ENCODE measurements at regions not wholly inside any gene's neighbourhood (a gene's known extent, or its start where the extent isn't known, plus 50 kb on each side); places are given as distances from the start of the nearest gene placed in this dataset.
A peak's percentile ranks its signal among the peaks of the same experiment; 100 is the strongest.
"Not testable (repeated sequence)": the region's sequence is repeated elsewhere in the genome, so short reads cannot be mapped to it uniquely, and the experiment has no call there.

- no peak for DNase-seq (ENCODE audit: low read depth)
Measured at GRCh38 chrX:41003506-41004270, 81.6 kb upstream of the USP9X start.

- no peak for DNase-seq (ENCODE audit: low read depth)
Measured at GRCh38 chrX:41005445-41005992, 79.7 kb upstream of the USP9X start.

GRCh38 chrX:41009850-41010846 lies 75.1 kb upstream of the USP9X start:
- DNase-seq (ENCODE audit: low read depth) = peak; percentile 15

GRCh38 chrX:41014776-41015360 lies 70.4 kb upstream of the USP9X start:
- DNase-seq (ENCODE audit: low read depth) = no peak

GRCh38 chrX:41017785-41018184 lies 67.5 kb upstream of the USP9X start:
- DNase-seq (ENCODE audit: low read depth) = not testable (repeated sequence)

GRCh38 chrX:41018391-41019040 lies 66.7 kb upstream of the USP9X start:
- not testable (repeated sequence) for DNase-seq (ENCODE audit: low read depth)

GRCh38 chrX:41019041-41019392 lies 66.2 kb upstream of the USP9X start:
- no peak for DNase-seq (ENCODE audit: low read depth)

GRCh38 chrX:41022566-41022965 lies 62.7 kb upstream of the USP9X start:
- DNase-seq (ENCODE audit: low read depth) = no peak

GRCh38 chrX:41023098-41023497 lies 62.1 kb upstream of the USP9X start:
- no peak for DNase-seq (ENCODE audit: low read depth)

GRCh38 chrX:41024335-41024734 lies 60.9 kb upstream of the USP9X start:
- not testable (repeated sequence) for DNase-seq (ENCODE audit: low read depth)

GRCh38 chrX:41024755-41025154 lies 60.5 kb upstream of the USP9X start:
- DNase-seq (ENCODE audit: low read depth) = no peak

GRCh38 chrX:41025926-41026701 lies 59.1 kb upstream of the USP9X start:
- no peak for DNase-seq (ENCODE audit: low read depth)

- no peak for DNase-seq (ENCODE audit: low read depth)
Measured at GRCh38 chrX:41026702-41027078, 58.6 kb upstream of the USP9X start.

- DNase-seq (ENCODE audit: low read depth) = no peak
Measured at GRCh38 chrX:41029332-41029731, 55.9 kb upstream of the USP9X start.

GRCh38 chrX:41031256-41031967 lies 53.8 kb upstream of the USP9X start:
- DNase-seq (ENCODE audit: low read depth) = no peak

GRCh38 chrX:41033299-41033698 lies 51.9 kb upstream of the USP9X start:
- DNase-seq (ENCODE audit: low read depth) = no peak

- not testable (repeated sequence) for DNase-seq (ENCODE audit: low read depth)
Measured at GRCh38 chrX:41034902-41035301, 50.3 kb upstream of the USP9X start.

Measured in T follicular helper cell (primary cell).